ENCODE measurements at regions not wholly inside any gene's neighbourhood (a gene's known extent, or its start where the extent isn't known, plus 50 kb on each side); places are given as distances from the start of the nearest gene placed in this dataset.

DNA sequence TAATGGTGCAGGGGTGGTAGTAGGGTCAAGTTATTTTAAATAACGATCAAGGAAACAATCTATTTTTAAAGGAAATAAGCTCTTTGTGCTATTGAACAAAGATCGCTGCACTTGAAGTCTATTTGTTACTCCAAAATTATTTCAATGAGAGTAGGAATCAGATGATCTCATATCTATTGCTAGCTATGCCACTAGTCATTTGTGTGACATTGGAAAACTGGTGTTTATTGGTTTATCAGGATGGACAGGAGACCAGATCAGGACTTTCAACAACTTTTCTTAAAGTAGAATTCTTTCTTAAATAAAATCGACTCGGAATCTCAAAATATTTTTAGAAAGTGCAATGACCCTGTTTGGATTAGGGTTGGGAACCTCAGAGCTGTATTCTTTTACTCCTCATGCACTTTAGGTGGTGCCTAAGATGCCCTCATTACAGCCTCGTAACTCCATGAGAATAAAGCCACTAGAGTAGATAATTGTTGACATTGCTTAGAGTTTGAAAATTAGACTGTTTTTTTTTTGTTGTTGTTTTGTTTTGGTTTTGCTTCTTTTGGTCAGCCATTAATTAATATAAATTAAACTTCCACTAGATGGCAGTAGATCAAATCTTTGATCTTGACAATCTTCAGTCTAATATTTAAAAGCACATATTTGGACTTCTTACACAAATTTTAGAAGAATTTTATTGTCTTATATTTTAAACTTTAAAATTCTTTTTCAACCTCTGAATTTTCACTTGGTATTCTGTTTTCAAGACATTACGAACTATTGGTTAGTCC, 352.4 kb downstream of the USP25 start:
- H3K4me1 Mint-ChIP-seq (ENCODE audit: low read depth), result no peaks in the 10 kb centered on the region
- no peaks in the 10 kb centered on the region for H3K9me3 Mint-ChIP-seq
- DNase-seq (ENCODE audit: low spot score), result no peak
- H3K27ac Mint-ChIP-seq, result no peak overlapping the region
- H3K27me3 Mint-ChIP-seq (ENCODE audit: insufficient read depth), result no peaks in the 10 kb centered on the region
- no peaks in the 10 kb centered on the region for H3K36me3 Mint-ChIP-seq (ENCODE audit: low read depth)
- intact Hi-C loops (cut with micrococcal nuclease), result loop anchor here (2.0 kb wide), 1 partner anchor 249 kb away; no protein-coding TSS in a partner anchor
- H3K4me3 Mint-ChIP-seq, result no peak overlapping the region

DNA sequence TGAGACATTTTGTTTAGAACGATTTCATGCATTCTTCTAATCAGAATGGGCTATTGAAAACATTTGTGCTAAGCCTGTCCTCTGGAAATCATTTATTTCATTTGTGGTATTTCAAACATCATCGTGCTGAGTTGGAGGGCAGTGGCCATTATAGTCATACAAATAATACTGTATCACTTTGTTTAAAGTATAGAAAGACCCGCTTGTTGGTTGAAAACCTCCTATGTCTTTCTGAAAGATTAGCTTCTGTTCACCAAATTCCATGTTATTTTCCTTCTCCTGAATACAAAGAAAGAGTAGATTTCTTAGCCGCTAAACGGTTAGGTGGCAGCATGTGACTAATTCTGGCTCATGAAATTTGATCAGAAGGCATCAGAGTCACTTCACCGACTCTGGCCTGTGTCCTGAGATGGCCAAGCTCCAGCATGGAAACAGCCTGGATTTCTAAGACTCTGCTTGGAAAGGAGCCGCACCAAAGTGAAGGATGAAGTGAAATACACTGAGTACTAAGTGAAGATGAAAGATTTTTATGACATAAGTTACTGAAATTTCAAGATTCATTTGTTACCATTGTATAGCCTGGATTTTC, 355.1 kb downstream of the USP25 start:
- Mint-ChIP-seq H3K4me3 (no peak overlapping the region), H3K27ac (no peak overlapping the region), H3K27me3 (ENCODE audit: insufficient read depth) (peaks cover 3% of the 10 kb centered on the region), H3K9me3 (no peaks in the 10 kb centered on the region), H3K4me1 (ENCODE audit: low read depth) (no peaks in the 10 kb centered on the region), H3K36me3 (ENCODE audit: low read depth) (no peaks in the 10 kb centered on the region)
- intact Hi-C loops (cut with micrococcal nuclease), result no loop called here
- DNase-seq (ENCODE audit: low spot score), result no peak

DNA sequence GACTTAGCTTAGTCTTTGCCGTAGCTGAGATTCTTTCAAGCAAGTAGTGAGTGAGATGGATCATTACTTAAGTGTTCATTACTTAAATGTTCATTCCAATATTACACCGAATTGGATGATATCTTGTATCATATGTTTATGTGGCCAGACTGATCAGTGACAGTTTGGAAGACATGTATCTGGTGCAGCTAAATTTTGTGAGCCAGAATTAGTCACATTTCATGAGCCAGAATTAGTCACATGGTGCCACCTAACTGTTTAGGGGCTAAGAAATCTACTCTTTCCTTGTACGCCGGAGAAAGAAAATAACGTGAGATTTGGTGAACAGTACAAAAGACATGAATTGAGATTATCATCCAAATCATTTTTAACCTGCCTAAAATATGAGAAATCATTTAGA, 355.6 kb downstream of the USP25 start:
- intact Hi-C loops (cut with micrococcal nuclease), result no loop called here

DNA sequence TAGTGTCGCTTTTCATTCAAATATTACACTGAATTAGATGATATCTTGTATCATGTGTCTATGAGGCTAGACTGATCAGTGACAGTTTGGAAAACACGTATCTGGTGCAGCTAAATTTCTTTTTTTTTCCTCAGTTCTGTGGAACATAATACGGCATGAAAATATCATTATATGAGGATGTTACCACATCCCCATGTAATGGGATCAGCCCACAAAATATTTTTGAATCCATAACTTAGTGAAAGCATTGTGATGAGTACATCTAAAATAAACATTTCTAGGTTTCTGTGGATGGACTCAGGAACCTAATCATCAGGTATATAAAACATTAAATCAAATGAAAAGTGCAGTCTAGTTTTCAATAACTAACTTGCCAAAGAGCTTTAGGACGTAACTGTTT, 356.3 kb downstream of the USP25 start:
- Mint-ChIP-seq H3K9me3 (no peaks in the 10 kb centered on the region), H3K4me3 (no peak overlapping the region), H3K27ac (no peak overlapping the region), H3K4me1 (ENCODE audit: low read depth) (no peaks in the 10 kb centered on the region), H3K27me3 (ENCODE audit: insufficient read depth) (peaks cover 3% of the 10 kb centered on the region), H3K36me3 (ENCODE audit: low read depth) (no peaks in the 10 kb centered on the region)
- DNase-seq (ENCODE audit: low spot score), result no peak
- intact Hi-C loops (cut with micrococcal nuclease), result no loop called here

More for the DNA sequence above, 355.6 kb downstream of the USP25 start:
- H3K27me3 Mint-ChIP-seq (ENCODE audit: insufficient read depth), result peaks cover 3% of the 10 kb centered on the region
- no peak overlapping the region for H3K4me3 Mint-ChIP-seq
- no peaks in the 10 kb centered on the region for H3K4me1 Mint-ChIP-seq (ENCODE audit: low read depth)
- H3K9me3 Mint-ChIP-seq, result no peaks in the 10 kb centered on the region
- no peak for DNase-seq (ENCODE audit: low spot score)
- no peaks in the 10 kb centered on the region for H3K36me3 Mint-ChIP-seq (ENCODE audit: low read depth)
- no peak overlapping the region for H3K27ac Mint-ChIP-seq

DNA sequence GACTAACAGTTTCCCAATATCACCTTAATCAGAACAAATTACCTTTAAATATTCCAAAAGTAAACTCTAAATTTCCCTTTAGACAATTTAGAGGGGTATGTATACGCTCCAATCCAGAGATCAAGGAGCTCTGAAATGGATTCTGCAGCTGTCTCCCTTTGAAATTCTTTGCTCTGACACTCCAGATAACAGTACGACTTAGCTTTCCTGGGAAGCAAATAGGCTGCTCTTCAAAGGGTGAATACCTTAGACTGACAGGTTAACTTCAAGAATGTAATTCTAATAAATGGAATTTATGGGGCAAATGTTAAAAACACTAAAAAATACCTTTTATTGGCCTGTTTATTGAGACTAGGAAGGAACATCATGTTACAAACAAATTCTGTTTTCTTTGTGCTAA, 357.2 kb downstream of the USP25 start:
- H3K27ac Mint-ChIP-seq, result no peak overlapping the region
- intact Hi-C loops (cut with micrococcal nuclease), result no loop called here
- no peak for DNase-seq (ENCODE audit: low spot score)
- H3K36me3 Mint-ChIP-seq (ENCODE audit: low read depth), result no peaks in the 10 kb centered on the region
- H3K4me3 Mint-ChIP-seq, result no peak overlapping the region
- peaks cover 3% of the 10 kb centered on the region for H3K27me3 Mint-ChIP-seq (ENCODE audit: insufficient read depth)
- H3K9me3 Mint-ChIP-seq, result no peaks in the 10 kb centered on the region
- H3K4me1 Mint-ChIP-seq (ENCODE audit: low read depth), result no peaks in the 10 kb centered on the region

DNA sequence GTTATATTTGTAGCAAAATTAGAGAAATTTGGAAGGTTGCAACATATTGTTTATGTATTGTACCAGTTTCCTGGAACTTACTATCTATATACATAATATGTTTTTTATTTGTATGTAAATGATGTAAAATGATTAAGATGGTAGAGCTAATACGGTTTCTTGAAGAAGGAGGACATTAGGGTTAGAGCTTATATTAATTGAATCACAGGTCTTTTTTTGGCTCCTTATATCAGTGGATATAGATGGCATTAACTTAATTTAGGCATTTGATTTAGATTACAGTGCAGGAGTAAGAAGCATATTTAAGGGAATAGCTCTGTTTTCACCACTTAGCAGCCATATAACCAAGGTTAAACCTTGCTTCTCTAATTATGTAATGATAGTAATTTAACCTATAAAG, 357.7 kb downstream of the USP25 start:
- peaks cover 3% of the 10 kb centered on the region for H3K27me3 Mint-ChIP-seq (ENCODE audit: insufficient read depth)

DNA sequence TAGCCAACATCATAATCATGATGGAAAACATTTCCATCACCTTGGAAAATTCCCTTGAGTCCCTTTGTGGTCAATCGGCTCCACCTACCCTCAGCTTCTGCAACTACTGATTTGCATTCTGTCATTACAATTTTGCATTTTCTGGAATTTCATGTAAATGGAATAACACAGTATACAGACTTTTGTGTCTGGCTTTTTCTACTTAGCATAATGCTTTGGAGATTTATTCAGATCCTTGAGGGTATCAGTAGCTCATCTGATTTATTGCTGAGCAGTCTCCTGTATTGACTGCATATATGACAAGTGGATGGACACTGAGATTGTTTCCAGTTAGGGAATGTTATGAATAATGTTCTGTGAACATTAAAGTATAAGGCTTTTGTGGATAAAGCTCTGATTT, 358.3 kb downstream of the USP25 start:
- no peaks in the 10 kb centered on the region for H3K9me3 Mint-ChIP-seq
- H3K27ac Mint-ChIP-seq, result no peak overlapping the region
- no peaks in the 10 kb centered on the region for H3K36me3 Mint-ChIP-seq (ENCODE audit: low read depth)
- no peak for DNase-seq (ENCODE audit: low spot score)
- H3K4me3 Mint-ChIP-seq, result no peak overlapping the region
- H3K27me3 Mint-ChIP-seq (ENCODE audit: insufficient read depth), result peaks cover 3% of the 10 kb centered on the region
- H3K4me1 Mint-ChIP-seq (ENCODE audit: low read depth), result no peaks in the 10 kb centered on the region
- intact Hi-C loops (cut with micrococcal nuclease), result no loop called here

More for the DNA sequence above, 357.7 kb downstream of the USP25 start:
- no peaks in the 10 kb centered on the region for H3K36me3 Mint-ChIP-seq (ENCODE audit: low read depth)
- DNase-seq (ENCODE audit: low spot score), result no peak
- H3K27ac Mint-ChIP-seq, result no peak overlapping the region
- no peaks in the 10 kb centered on the region for H3K4me1 Mint-ChIP-seq (ENCODE audit: low read depth)
- H3K4me3 Mint-ChIP-seq, result no peak overlapping the region
- no peaks in the 10 kb centered on the region for H3K9me3 Mint-ChIP-seq
- intact Hi-C loops (cut with micrococcal nuclease), result no loop called here

DNA sequence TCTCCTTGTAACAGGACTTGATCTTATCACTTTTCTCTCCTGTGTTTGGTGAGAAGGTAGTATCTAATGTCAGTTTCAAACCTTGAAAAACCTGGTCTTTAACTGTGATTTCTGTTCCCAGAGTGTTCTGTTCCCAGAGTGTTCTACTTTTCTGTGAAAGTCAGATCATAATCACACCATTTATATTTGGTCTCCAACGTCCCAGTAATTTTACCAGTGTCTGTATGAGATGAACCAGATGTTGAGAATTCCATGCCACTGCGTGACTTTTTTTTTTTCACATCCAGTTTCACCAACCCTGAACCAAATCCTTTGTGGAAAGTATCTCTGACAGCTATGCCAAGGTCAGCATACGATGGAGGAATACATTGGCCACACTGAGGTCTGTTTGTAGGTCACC, 365.2 kb downstream of the USP25 start:
- DNase-seq (ENCODE audit: low spot score), result no peak
- H3K4me1 Mint-ChIP-seq (ENCODE audit: low read depth), result no peaks in the 10 kb centered on the region
- H3K36me3 Mint-ChIP-seq (ENCODE audit: low read depth), result no peaks in the 10 kb centered on the region
- intact Hi-C loops (cut with micrococcal nuclease), result no loop called here
- no peaks in the 10 kb centered on the region for H3K9me3 Mint-ChIP-seq
- no peak overlapping the region for H3K27ac Mint-ChIP-seq
- H3K4me3 Mint-ChIP-seq, result no peak overlapping the region
- H3K27me3 Mint-ChIP-seq (ENCODE audit: insufficient read depth), result no peaks in the 10 kb centered on the region

DNA sequence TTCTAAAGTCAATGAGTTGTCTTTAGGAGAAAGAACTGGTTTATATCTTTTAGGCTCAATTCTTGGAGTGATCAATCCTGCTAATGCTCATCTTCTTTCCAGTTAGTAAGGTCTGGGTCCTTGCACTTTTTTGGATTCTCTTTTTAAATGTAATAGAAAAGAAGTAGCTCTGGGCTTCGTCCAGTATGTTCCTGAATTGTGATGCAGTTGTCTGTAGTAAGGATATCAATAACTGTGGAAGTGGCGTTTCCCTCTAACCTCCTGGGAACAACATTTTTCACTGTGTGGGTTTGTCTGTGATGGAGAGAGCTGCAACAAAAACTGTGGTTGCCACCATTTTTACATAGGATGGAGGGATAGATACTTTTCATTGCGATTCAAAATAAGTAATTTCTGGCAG, 367.2 kb downstream of the USP25 start:
- DNase-seq (ENCODE audit: low spot score), result no peak
- H3K4me3 Mint-ChIP-seq, result no peak overlapping the region
- H3K9me3 Mint-ChIP-seq, result no peaks in the 10 kb centered on the region
- H3K27me3 Mint-ChIP-seq (ENCODE audit: insufficient read depth), result no peaks in the 10 kb centered on the region
- intact Hi-C loops (cut with micrococcal nuclease), result no loop called here
- H3K4me1 Mint-ChIP-seq (ENCODE audit: low read depth), result no peaks in the 10 kb centered on the region
- no peak overlapping the region for H3K27ac Mint-ChIP-seq
- H3K36me3 Mint-ChIP-seq (ENCODE audit: low read depth), result no peaks in the 10 kb centered on the region

DNA sequence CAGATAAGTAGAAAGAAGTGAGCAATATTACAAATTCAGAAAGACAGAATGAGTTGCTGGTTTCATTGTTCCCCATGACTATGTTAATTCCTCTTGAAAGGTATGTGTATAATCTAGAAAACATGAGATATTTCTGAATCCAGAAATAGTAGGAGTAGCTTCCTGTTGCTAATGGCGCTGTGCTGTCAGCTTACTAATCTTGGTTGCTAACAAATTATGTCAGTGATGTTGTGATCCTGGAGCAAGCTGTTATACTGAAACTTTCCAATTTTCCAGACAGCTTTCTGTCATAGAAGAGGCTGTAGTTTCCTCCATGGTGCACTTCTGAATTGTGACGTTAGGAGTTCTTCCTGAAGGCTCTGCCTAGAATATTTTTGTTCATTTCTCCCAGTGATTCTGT, 372.3 kb downstream of the USP25 start:
- H3K36me3 Mint-ChIP-seq (ENCODE audit: low read depth), result no peaks in the 10 kb centered on the region
- H3K4me1 Mint-ChIP-seq (ENCODE audit: low read depth), result no peaks in the 10 kb centered on the region
- H3K27me3 Mint-ChIP-seq (ENCODE audit: insufficient read depth), result peaks cover 2% of the 10 kb centered on the region
- DNase-seq (ENCODE audit: low spot score), result no peak
- H3K9me3 Mint-ChIP-seq, result no peaks in the 10 kb centered on the region
- intact Hi-C loops (cut with micrococcal nuclease), result no loop called here
- H3K4me3 Mint-ChIP-seq, result no peak overlapping the region
- H3K27ac Mint-ChIP-seq, result no peak overlapping the region

DNA sequence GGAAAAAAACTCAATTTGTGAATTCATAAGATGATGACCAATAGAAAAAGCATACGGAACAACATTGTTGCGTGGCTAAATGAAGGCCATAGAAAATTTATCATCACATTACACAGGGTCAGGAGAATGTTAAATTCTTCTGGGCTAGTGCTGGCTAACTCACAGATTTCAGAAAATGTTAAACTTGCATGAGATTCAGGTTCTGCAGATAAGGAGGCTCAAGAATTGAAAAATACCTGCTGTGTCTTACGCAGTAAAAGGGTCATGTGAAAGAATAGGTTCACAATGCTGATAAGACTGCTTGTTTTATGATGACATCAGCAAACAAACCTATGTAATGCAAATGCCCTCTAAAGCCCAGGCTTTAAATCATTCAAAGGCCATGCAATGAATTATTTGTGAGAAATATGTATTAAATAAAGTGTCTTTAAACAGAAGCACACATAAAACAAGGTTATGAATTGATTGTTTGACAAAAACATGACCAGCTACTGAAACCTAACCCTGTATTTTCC, 378.8 kb downstream of the USP25 start:
- no peak for DNase-seq (ENCODE audit: low spot score)
- H3K27me3 Mint-ChIP-seq (ENCODE audit: insufficient read depth), result peaks cover 2% of the 10 kb centered on the region
- H3K27ac Mint-ChIP-seq, result no peak overlapping the region
- no peaks in the 10 kb centered on the region for H3K9me3 Mint-ChIP-seq
- no peaks in the 10 kb centered on the region for H3K36me3 Mint-ChIP-seq (ENCODE audit: low read depth)
- intact Hi-C loops (cut with micrococcal nuclease), result no loop called here
- H3K4me3 Mint-ChIP-seq, result no peak overlapping the region
- H3K4me1 Mint-ChIP-seq (ENCODE audit: low read depth), result no peaks in the 10 kb centered on the region

DNA sequence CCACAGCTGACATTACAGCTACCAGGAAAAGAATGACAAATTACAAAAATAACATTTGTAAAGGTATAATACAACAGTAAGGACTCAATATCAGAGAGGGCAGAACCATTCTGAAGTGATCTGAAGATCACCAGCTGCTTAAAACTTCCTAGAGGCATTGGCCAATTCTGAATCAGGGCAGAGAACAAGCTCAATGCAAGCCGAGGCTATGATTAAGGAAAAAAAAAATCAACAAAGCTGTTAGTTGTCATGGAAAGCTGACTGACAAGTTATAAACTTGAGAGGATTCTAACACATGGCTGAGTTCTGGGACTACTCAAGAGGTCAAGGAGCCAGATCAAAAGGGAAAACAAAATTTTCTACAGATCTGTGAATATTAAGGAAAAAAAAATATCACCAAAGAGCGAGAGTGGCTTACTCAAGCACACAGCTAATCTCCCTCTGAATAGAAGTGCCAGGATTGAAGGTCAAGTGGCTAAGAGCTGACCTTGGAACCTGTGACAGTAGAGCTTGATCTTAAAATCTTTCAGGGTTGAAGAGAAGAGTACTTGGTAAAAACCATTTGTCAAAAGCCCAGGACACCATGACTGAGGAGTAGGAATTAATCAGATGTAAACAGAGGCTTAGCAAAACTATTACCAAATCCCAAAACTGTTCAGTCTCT, 383.4 kb downstream of the USP25 start:
- intact Hi-C loops (cut with micrococcal nuclease), result no loop called here
- Mint-ChIP-seq H3K4me3 (no peak overlapping the region), H3K4me1 (ENCODE audit: low read depth) (no peaks in the 10 kb centered on the region), H3K36me3 (ENCODE audit: low read depth) (no peaks in the 10 kb centered on the region), H3K9me3 (no peaks in the 10 kb centered on the region), H3K27ac (no peak overlapping the region), H3K27me3 (ENCODE audit: insufficient read depth) (no peaks in the 10 kb centered on the region)
- no peak for DNase-seq (ENCODE audit: low spot score)

DNA sequence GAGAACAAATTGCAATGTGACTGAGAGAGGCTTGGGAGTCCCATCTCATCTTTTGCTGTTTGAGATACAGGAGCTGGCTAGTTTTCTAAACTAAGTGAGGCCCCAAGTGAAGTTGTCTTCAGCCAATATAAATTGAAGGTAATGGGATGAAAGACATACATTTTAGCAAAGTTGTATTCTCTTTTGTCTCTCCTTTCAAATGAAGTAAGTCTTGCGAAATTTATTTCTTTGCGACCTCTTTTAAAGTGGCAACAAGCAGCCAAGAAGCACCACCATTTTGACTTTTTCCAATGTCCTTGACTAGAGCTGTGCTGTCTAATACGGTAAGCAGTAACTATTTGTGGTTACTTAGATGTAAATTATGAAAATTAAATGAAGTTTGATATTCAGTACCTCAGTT, 385.7 kb downstream of the USP25 start:
- H3K4me1 Mint-ChIP-seq (ENCODE audit: low read depth), result no peaks in the 10 kb centered on the region
- no peaks in the 10 kb centered on the region for H3K27me3 Mint-ChIP-seq (ENCODE audit: insufficient read depth)
- intact Hi-C loops (cut with micrococcal nuclease), result no loop called here
- H3K4me3 Mint-ChIP-seq, result no peak overlapping the region
- H3K27ac Mint-ChIP-seq, result no peak overlapping the region
- H3K36me3 Mint-ChIP-seq (ENCODE audit: low read depth), result no peaks in the 10 kb centered on the region
- DNase-seq (ENCODE audit: low spot score), result no peak
- H3K9me3 Mint-ChIP-seq, result no peaks in the 10 kb centered on the region

Data from activated T-helper 1 cell treated with anti-CD3 and anti-CD28 coated beads, Interleukin-12 subunit alpha, Interleukin-12 subunit beta, Interleukin-2, Interleukin-4 antibody, amounts not matched to agents 30 ng/mL and 10 ng/mL and 1 ng/mL, durations not matched to agents 14 hours and 24 hours and 36 hours (primary cell).